ENCODE measurements at regions not wholly inside any gene's neighbourhood (a gene's known extent, or its start where the extent isn't known, plus 50 kb on each side); places are given as distances from the start of the nearest gene placed in this dataset.

DNA sequence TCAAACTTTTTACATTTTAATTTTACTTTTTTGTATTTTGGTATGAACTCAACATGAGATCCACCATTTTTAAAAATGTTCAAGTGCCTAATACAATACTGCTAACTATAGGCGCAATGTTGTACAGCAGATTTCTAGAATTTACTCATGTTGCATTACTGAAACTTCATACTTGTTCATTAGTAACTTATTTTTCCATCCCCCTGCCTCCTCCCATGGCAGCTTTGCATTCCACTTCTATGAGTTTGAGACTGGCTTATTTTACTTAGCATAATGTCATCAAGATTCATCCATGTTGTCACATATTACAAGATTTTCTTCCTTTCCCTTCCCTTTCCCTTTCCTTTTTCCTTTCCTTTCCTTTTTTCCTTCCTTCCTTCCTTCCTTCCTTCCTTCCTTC is 825.9 kb downstream of the SLC16A7 start:
- TF ChIP-seq, protein P1, sequence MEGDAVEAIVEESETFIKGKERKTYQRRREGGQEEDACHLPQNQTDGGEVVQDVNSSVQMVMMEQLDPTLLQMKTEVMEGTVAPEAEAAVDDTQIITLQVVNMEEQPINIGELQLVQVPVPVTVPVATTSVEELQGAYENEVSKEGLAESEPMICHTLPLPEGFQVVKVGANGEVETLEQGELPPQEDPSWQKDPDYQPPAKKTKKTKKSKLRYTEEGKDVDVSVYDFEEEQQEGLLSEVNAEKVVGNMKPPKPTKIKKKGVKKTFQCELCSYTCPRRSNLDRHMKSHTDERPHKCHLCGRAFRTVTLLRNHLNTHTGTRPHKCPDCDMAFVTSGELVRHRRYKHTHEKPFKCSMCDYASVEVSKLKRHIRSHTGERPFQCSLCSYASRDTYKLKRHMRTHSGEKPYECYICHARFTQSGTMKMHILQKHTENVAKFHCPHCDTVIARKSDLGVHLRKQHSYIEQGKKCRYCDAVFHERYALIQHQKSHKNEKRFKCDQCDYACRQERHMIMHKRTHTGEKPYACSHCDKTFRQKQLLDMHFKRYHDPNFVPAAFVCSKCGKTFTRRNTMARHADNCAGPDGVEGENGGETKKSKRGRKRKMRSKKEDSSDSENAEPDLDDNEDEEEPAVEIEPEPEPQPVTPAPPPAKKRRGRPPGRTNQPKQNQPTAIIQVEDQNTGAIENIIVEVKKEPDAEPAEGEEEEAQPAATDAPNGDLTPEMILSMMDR (conservative IDR thresholded peaks at IDR 0.05): no peak
- no peak for TF ChIP-seq EZH2 (IDR thresholded peaks at IDR 0.05; ENCODE audit: low read depth)
